PC-3 (cell line): ENCODE measurements at regions not wholly inside any gene's neighbourhood (a gene's known extent, or its start where the extent isn't known, plus 50 kb on each side); places are given as distances from the start of the nearest gene placed in this dataset.

Source experiments
- ATAC-seq: fragments of 200-7000 bp; cut with Tn5 transposase; 2 replicates; pipeline ENCODE4 v1.9.1; 2020; ENCODE audit warnings: mild to moderate bottlenecking, moderate library complexity
- BruUV-seq: library from RNA; stranded (reverse); fragments of 400-500 nt; replicated peaks from 2 replicates; lab custom pipeline; 2021; lab: Mats Ljungman, UMichigan
- CTCF ChIA-PET: fragments of 300-600 bp; sonication (Branson Sonifier 250); formaldehyde crosslinking; loops from one replicate; lab custom pipeline; 2022; ENCODE audit warnings: antibody characterized with exemption; lab: Charles Lee
- POLR2A ChIA-PET: fragments of 300-600 bp; sonication (Branson Sonifier 250); formaldehyde crosslinking; loops from one replicate; lab custom pipeline; 2022; ENCODE audit warnings: antibody characterized with exemption; ENCODE audit not compliant: unreplicated experiment; lab: Charles Lee
- DNase-seq: peaks from one replicate; pipeline ENCODE4 v3.0.0-alpha.2; 2015
- H2AFZ ChIP-seq: fragments of 300-600 bp; sonication (generic); 2 replicates; pipeline ENCODE4 v1.6.0; 2016; ENCODE audit warnings: antibody characterized with exemption, low read length
- H3F3A ChIP-seq: fragments of 300-600 bp; sonication (generic); one replicate; pipeline ENCODE4 v1.6.0; 2017; ENCODE audit warnings: antibody characterized with exemption, low read length, control low read depth, mild to moderate bottlenecking; ENCODE audit not compliant: unreplicated experiment
- H3K27ac ChIP-seq: fragments of 300-600 bp; sonication (generic); 2 replicates; pipeline ENCODE4 v1.5.1; 2016; ENCODE audit warnings: mild to moderate bottlenecking, low read length
- H3K27me3 ChIP-seq: fragments of 300-600 bp; sonication (generic); 2 replicates; pipeline ENCODE4 v1.6.1; 2016; ENCODE audit warnings: low read length, mixed read lengths
- H3K36me3 ChIP-seq: fragments of 300-600 bp; sonication (generic); 2 replicates; pipeline ENCODE4 v1.6.1; 2016; ENCODE audit warnings: low read depth, mixed run types, low read length, mixed read lengths
- H3K4me1 ChIP-seq: fragments of 300-600 bp; sonication (generic); 2 replicates; pipeline ENCODE4 v1.5.1; 2016; ENCODE audit warnings: low read length; ENCODE audit not compliant: insufficient read depth
- H3K4me2 ChIP-seq: fragments of 300-600 bp; sonication (generic); 2 replicates; pipeline ENCODE4 v1.6.0; 2016; ENCODE audit warnings: low read length
- H3K4me3 ChIP-seq: fragments of 300-600 bp; sonication (generic); 2 replicates; pipeline ENCODE4 v1.5.1; 2016; ENCODE audit warnings: mild to moderate bottlenecking, low read length, mixed read lengths
- H3K79me2 ChIP-seq: fragments of 300-600 bp; sonication (generic); 2 replicates; pipeline ENCODE4 v1.6.1; 2017; ENCODE audit warnings: low read length, mixed read lengths
- H3K9ac ChIP-seq: fragments of 300-600 bp; sonication (generic); 2 replicates; pipeline ENCODE4 v1.6.0; 2016; ENCODE audit warnings: mild to moderate bottlenecking, low read length
- H3K9me2 ChIP-seq: fragments of 300-600 bp; sonication (generic); replicated peaks from 2 replicates; pipeline ENCODE4 v1.6.1; 2016; ENCODE audit warnings: mixed run types, low read length, mixed read lengths
- H3K9me3 ChIP-seq: fragments of 300-600 bp; sonication (generic); 2 replicates; pipeline ENCODE4 v1.6.1; 2016; ENCODE audit warnings: low read length, mixed read lengths
- H4K20me1 ChIP-seq: fragments of 300-600 bp; sonication (generic); 2 replicates; pipeline ENCODE4 v1.6.1; 2016; ENCODE audit warnings: low read length, mixed read lengths
- CTCF ChIP-seq: fragments of 300-600 bp; sonication (generic); conservative IDR thresholded peaks from 2 replicates; pipeline ENCODE4 v1.5.1; 2017; ENCODE audit warnings: antibody characterized with exemption, low read depth, mild to moderate bottlenecking, low read length
- EZH2 ChIP-seq: fragments of 300-600 bp; sonication (generic); IDR thresholded peaks from one replicate; pipeline ENCODE4 v1.6.1; 2017; ENCODE audit warnings: antibody characterized with exemption, mild to moderate bottlenecking, low read length; ENCODE audit not compliant: unreplicated experiment
- EZH2phosphoT487 ChIP-seq: fragments of 300-600 bp; sonication (generic); IDR thresholded peaks from 2 replicates; pipeline ENCODE4 v1.6.1; 2018; ENCODE audit warnings: mild to moderate bottlenecking, antibody characterized with exemption, low read length, borderline replicate concordance
- intact Hi-C: fragments of 100-400 bp; cut with micrococcal nuclease; formaldehyde crosslinking; loops from 2 replicates; pipeline ENCODE4 v1.9.0; 2023

DNA sequence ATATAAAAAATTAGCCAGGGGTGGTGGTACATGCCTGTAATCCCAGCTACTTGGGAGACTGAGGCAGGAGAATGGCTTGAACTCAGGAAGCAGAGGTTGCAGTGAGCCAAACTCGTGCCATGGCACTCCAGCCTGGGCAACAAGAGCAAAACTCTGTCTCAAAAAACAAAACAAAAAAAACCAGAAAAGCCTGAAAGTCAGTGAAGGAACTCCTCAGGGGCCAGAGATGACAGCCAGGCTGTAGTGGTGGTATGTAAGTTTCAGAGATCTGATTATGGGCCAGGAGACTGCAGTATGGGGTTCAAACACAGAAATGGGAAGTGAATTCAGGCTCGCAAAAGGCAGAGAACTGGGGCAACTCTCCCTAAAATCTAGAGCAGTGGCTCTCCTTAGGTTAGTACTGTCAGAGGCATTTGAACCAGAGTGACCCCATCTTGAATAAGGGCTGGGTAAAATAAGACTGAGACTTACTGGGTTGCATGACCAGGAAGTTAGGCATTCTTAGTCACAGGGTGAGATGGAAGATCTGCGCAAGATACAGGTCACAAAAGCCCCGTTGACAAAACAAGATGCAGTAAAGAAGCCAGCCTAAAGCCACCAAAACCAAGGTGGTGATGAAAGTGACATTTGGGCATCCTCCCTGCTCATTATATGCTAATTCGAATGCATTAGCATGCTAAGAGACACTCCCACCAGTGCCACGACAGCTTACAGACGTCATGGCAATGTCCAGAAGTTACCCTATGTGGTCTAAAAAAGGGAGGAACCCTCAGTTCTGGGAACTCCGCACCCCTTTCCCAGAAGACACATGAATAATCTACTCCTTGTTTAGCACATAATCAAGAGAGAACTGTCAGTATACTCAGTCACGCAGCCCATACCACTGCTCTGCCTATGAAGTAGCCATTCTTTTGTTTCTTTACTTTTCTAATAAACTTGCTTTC is 120.2 kb upstream of the XYLT1 start:
- H2AFZ ChIP-seq: no peak overlapping the region
- H3K9ac ChIP-seq: no peak overlapping the region
- H3K27me3 ChIP-seq: no peaks in the 10 kb centered on the region
- no peaks in the 10 kb centered on the region for H3K4me1 ChIP-seq
- H4K20me1 ChIP-seq: no peaks in the 10 kb centered on the region
- H3K79me2 ChIP-seq: no peaks in the 10 kb centered on the region
- no peaks in the 10 kb centered on the region for H3K9me2 ChIP-seq
- H3K27ac ChIP-seq: no peak overlapping the region
- H3F3A ChIP-seq: no peaks in the 10 kb centered on the region
- TF ChIP-seq EZH2 (no peak), CTCF (no peak), EZH2phosphoT487 (no peak)
- H3K36me3 ChIP-seq: no peaks in the 10 kb centered on the region
- CTCF ChIA-PET: no interaction called here
- POLR2A ChIA-PET: no interaction called here
- no peak overlapping the region for H3K4me3 ChIP-seq
- H3K9me3 ChIP-seq: no peaks in the 10 kb centered on the region
- no TSS peak for BruUV-seq
- no peak for DNase-seq
- ATAC-seq: no peak
- no peak overlapping the region for H3K4me2 ChIP-seq
- intact Hi-C loops: no loop called here

DNA sequence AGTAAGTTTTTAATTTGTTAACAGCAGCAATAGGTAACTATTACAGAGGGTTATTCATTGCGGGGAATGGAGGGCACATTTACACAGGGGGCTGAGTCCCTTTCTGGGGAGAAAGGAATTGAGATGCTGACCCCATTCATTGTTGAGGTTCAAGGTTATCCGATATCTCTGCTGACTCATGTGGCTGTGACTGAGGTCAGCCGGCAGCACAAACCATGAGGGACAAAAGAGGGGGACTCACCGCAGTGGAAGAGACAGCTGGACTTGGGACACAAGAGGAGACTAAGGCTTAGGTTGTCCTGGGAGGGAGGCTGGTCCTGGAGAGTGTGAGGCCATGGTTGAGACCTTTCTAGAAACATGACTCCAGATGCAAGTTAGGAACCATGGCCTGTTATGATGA is 119.1 kb upstream of the XYLT1 start:
- no TSS peak for BruUV-seq
- intact Hi-C loops: no loop called here
- Histone ChIP-seq H3K4me1 (no peaks in the 10 kb centered on the region), H3K9me3 (no peaks in the 10 kb centered on the region), H3K79me2 (no peaks in the 10 kb centered on the region), H3K9ac (no peak overlapping the region), H3K27me3 (no peaks in the 10 kb centered on the region), H3K4me3 (no peak overlapping the region), H3K36me3 (no peaks in the 10 kb centered on the region), H2AFZ (no peak overlapping the region), H3K9me2 (no peaks in the 10 kb centered on the region), H3K27ac (no peak overlapping the region), H3F3A (no peaks in the 10 kb centered on the region), H3K4me2 (no peak overlapping the region), H4K20me1 (no peaks in the 10 kb centered on the region)
- CTCF ChIA-PET: no interaction called here
- no peak for DNase-seq
- POLR2A ChIA-PET: no interaction called here
- TF ChIP-seq EZH2: no peak
- TF ChIP-seq EZH2phosphoT487: no peak
- no peak for TF ChIP-seq CTCF
- no peak for ATAC-seq

DNA sequence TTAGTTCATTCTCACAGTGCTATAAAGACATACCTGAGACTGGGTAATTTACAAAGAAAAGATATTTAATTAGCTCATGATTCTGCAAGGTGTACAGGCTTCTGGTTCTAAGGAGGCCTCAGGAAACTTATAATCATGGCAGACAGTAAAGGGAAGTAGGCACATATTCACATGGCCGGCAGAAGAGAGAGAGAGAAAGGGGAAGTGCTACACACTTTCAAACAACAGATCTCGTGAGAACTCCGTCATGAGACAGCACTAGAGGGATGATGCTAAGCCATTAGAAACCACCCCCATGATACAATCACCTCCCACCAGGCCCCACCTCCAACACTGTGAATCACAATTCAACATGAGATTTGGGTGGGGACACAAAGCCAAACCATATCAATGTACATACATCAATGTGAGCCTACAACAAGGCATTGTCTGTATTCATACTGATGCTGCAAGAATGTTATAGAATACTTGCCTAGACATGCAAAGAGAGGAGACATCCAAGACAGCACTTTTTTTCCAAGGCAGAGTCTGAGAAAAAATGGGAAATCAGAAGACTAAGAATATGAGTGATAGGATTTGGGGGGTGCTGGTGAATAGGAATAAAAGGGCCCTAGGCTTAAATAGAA is 114.8 kb upstream of the XYLT1 start:
- no peak overlapping the region for H3K9ac ChIP-seq
- TF ChIP-seq EZH2phosphoT487: no peak
- TF ChIP-seq CTCF: no peak
- TF ChIP-seq EZH2: no peak
- no peaks in the 10 kb centered on the region for H3K79me2 ChIP-seq
- no peaks in the 10 kb centered on the region for H3K9me2 ChIP-seq
- POLR2A ChIA-PET: no interaction called here
- H3K4me2 ChIP-seq: no peak overlapping the region
- H3F3A ChIP-seq: no peaks in the 10 kb centered on the region
- no peaks in the 10 kb centered on the region for H3K27me3 ChIP-seq
- H4K20me1 ChIP-seq: no peaks in the 10 kb centered on the region
- H3K4me1 ChIP-seq: no peaks in the 10 kb centered on the region
- no peaks in the 10 kb centered on the region for H3K9me3 ChIP-seq
- BruUV-seq: no TSS peak
- CTCF ChIA-PET: no interaction called here
- no peak overlapping the region for H2AFZ ChIP-seq
- ATAC-seq (no peak), DNase-seq (no peak)
- no peak overlapping the region for H3K27ac ChIP-seq
- intact Hi-C loops: no loop called here
- no peak overlapping the region for H3K4me3 ChIP-seq
- no peaks in the 10 kb centered on the region for H3K36me3 ChIP-seq
